ENCODE measurements at regions not wholly inside any gene's neighbourhood (a gene's known extent, or its start where the extent isn't known, plus 50 kb on each side); places are given as distances from the start of the nearest gene placed in this dataset.
"Not testable (repeated sequence)": the region's sequence is repeated elsewhere in the genome, so short reads cannot be mapped to it uniquely, and the experiment has no call there.

- TF ChIP-seq CTCF (IDR thresholded peaks at IDR 0.05; ENCODE audit: insufficient read depth, low read length, poor library complexity, severe bottlenecking) = no peak
- Histone ChIP-seq H3K36me3 (ENCODE audit: control insufficient read depth, insufficient read depth, low read length) (no peaks in the 10 kb centered on the region), H3K27me3 (ENCODE audit: control insufficient read depth, insufficient read depth, low read length) (no peaks in the 10 kb centered on the region), H3K4me3 (ENCODE audit: low read depth, low read length) (no peak overlapping the region)
- no peak for DNase-seq (ENCODE audit: low read depth)
These were observed 698.2 kb downstream of the TRIB2 start for GRCh38 chr2:13414897-13415296.

- no peak for TF ChIP-seq CTCF (IDR thresholded peaks at IDR 0.05; ENCODE audit: insufficient read depth, low read length, poor library complexity, severe bottlenecking)
- Histone ChIP-seq H3K4me3 (ENCODE audit: low read depth, low read length) (no peak overlapping the region), H3K36me3 (ENCODE audit: control insufficient read depth, insufficient read depth, low read length) (no peaks in the 10 kb centered on the region), H3K27me3 (ENCODE audit: control insufficient read depth, insufficient read depth, low read length) (no peaks in the 10 kb centered on the region)
- DNase-seq (ENCODE audit: low read depth) = no peak
These were observed 717.2 kb downstream of the TRIB2 start for GRCh38 chr2:13433954-13434353.

GRCh38 chr2:13443554-13444261, 727.0 kb downstream of the TRIB2 start:
- not testable (repeated sequence) for H3K36me3 ChIP-seq (ENCODE audit: control insufficient read depth, insufficient read depth, low read length); DNase-seq (ENCODE audit: low read depth); H3K27me3 ChIP-seq (ENCODE audit: control insufficient read depth, insufficient read depth, low read length); H3K4me3 ChIP-seq (ENCODE audit: low read depth, low read length)

GRCh38 chr2:13462464-13462863, 745.7 kb downstream of the TRIB2 start:
- H3K27me3 ChIP-seq (ENCODE audit: control insufficient read depth, insufficient read depth, low read length) = no peaks in the 10 kb centered on the region
- H3K36me3 ChIP-seq (ENCODE audit: control insufficient read depth, insufficient read depth, low read length) = no peaks in the 10 kb centered on the region
- no peak overlapping the region for H3K4me3 ChIP-seq (ENCODE audit: low read depth, low read length)
- no peak for DNase-seq (ENCODE audit: low read depth)
- TF ChIP-seq CTCF (IDR thresholded peaks at IDR 0.05; ENCODE audit: insufficient read depth, low read length, poor library complexity, severe bottlenecking) = no peak

- no peak for TF ChIP-seq CTCF (IDR thresholded peaks at IDR 0.05; ENCODE audit: insufficient read depth, low read length, poor library complexity, severe bottlenecking)
These were observed 749.3 kb downstream of the TRIB2 start for GRCh38 chr2:13466076-13466475.

GRCh38 chr2:13474538-13474937, 757.8 kb downstream of the TRIB2 start:
- Histone ChIP-seq H3K36me3 (ENCODE audit: control insufficient read depth, insufficient read depth, low read length) (no peaks in the 10 kb centered on the region), H3K27me3 (ENCODE audit: control insufficient read depth, insufficient read depth, low read length) (no peaks in the 10 kb centered on the region), H3K4me3 (ENCODE audit: low read depth, low read length) (no peak overlapping the region)
- TF ChIP-seq CTCF (IDR thresholded peaks at IDR 0.05; ENCODE audit: insufficient read depth, low read length, poor library complexity, severe bottlenecking) = no peak
- DNase-seq (ENCODE audit: low read depth) = no peak

More at GRCh38 chr2:13466076-13466475, 749.3 kb downstream of the TRIB2 start:
- no peaks in the 10 kb centered on the region for H3K36me3 ChIP-seq (ENCODE audit: control insufficient read depth, insufficient read depth, low read length)
- DNase-seq (ENCODE audit: low read depth) = no peak
- no peaks in the 10 kb centered on the region for H3K27me3 ChIP-seq (ENCODE audit: control insufficient read depth, insufficient read depth, low read length)
- no peak overlapping the region for H3K4me3 ChIP-seq (ENCODE audit: low read depth, low read length)

All from kidney epithelial cell (primary cell).